ENCODE measurements at regions not wholly inside any gene's neighbourhood (a gene's known extent, or its start where the extent isn't known, plus 50 kb on each side); places are given as distances from the start of the nearest gene placed in this dataset.

GRCh38 chr6:78476561-78476960 lies 390.8 kb upstream of the IRAK1BP1 start:
- H3K27me3 ChIP-seq (ENCODE audit: insufficient read depth, low read depth, severe bottlenecking), result no peaks in the 10 kb centered on the region
- no peaks in the 10 kb centered on the region for H3K36me3 ChIP-seq
- no peak overlapping the region for H3K4me3 ChIP-seq (ENCODE audit: low read depth, low read length)
- H3K27ac ChIP-seq, result no peak overlapping the region
- no peak for DNase-seq
- no peaks in the 10 kb centered on the region for H3K9me3 ChIP-seq (ENCODE audit: severe bottlenecking)
- TF ChIP-seq, protein P1, sequence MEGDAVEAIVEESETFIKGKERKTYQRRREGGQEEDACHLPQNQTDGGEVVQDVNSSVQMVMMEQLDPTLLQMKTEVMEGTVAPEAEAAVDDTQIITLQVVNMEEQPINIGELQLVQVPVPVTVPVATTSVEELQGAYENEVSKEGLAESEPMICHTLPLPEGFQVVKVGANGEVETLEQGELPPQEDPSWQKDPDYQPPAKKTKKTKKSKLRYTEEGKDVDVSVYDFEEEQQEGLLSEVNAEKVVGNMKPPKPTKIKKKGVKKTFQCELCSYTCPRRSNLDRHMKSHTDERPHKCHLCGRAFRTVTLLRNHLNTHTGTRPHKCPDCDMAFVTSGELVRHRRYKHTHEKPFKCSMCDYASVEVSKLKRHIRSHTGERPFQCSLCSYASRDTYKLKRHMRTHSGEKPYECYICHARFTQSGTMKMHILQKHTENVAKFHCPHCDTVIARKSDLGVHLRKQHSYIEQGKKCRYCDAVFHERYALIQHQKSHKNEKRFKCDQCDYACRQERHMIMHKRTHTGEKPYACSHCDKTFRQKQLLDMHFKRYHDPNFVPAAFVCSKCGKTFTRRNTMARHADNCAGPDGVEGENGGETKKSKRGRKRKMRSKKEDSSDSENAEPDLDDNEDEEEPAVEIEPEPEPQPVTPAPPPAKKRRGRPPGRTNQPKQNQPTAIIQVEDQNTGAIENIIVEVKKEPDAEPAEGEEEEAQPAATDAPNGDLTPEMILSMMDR (IDR thresholded peaks at IDR 0.05; ENCODE audit: low read depth, low read length), result no peak

DNA sequence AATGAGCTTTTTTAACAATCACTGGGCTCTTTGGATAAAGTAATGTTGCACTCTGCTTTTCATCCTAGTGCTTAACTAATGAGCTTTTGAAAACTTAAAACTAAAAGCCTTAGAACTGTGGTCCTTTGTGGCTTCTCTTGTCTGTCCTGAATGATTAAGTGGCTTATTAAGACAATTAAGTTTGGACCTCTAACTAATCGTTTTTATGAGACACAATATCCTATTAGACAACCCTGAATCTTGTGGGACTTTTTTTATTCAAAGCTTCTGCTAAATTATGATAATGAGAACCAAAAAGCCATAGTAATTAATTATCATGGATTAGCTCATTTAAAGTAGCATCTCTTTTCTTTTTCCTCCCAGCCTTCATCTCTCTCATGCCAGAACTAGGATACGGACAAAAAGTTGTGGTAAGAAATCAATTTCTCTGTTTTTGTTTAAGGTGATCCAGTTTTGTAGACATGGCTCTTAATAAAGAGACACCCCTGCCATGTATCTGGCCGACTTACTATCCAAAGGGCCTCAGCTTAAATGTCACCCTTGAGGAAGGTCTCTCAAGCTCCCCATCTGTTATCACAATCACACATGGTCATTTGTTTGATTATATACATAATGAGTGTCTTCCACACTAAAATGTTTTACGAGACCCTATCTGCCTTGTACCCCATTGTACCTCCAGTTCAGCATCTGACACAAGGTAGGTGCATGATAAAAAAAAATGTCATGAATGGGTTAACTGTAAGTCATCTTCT lies 384.4 kb upstream of the IRAK1BP1 start:
- peak; percentile 25 for DNase-seq
- H3K4me3 ChIP-seq (ENCODE audit: low read depth, low read length), result no peak overlapping the region
- peak overlapping the region; percentile 62 for H3K27ac ChIP-seq
- no peaks in the 10 kb centered on the region for H3K36me3 ChIP-seq
- TF ChIP-seq, protein P1 (IDR thresholded peaks at IDR 0.05; ENCODE audit: low read depth, low read length), result no peak
- H3K27me3 ChIP-seq (ENCODE audit: insufficient read depth, low read depth, severe bottlenecking), result no peaks in the 10 kb centered on the region
- H3K9me3 ChIP-seq (ENCODE audit: severe bottlenecking), result no peaks in the 10 kb centered on the region

GRCh38 chr6:78483553-78484197 lies 383.7 kb upstream of the IRAK1BP1 start:
- no peaks in the 10 kb centered on the region for H3K9me3 ChIP-seq (ENCODE audit: severe bottlenecking)
- no peak overlapping the region for H3K4me3 ChIP-seq (ENCODE audit: low read depth, low read length)
- no peaks in the 10 kb centered on the region for H3K36me3 ChIP-seq
- no peaks in the 10 kb centered on the region for H3K27me3 ChIP-seq (ENCODE audit: insufficient read depth, low read depth, severe bottlenecking)
- H3K27ac ChIP-seq, result peak overlapping the region; percentile 62
- TF ChIP-seq, protein P1 (IDR thresholded peaks at IDR 0.05; ENCODE audit: low read depth, low read length), result no peak
- DNase-seq, result peak; percentile 16

GRCh38 chr6:78484198-78485064 lies 382.9 kb upstream of the IRAK1BP1 start:
- Histone ChIP-seq H3K4me3 (ENCODE audit: low read depth, low read length) (no peak overlapping the region), H3K36me3 (no peaks in the 10 kb centered on the region), H3K27ac (no peak overlapping the region), H3K27me3 (ENCODE audit: insufficient read depth, low read depth, severe bottlenecking) (no peaks in the 10 kb centered on the region), H3K9me3 (ENCODE audit: severe bottlenecking) (no peaks in the 10 kb centered on the region)
- TF ChIP-seq, protein P1 (IDR thresholded peaks at IDR 0.05; ENCODE audit: low read depth, low read length), result no peak
- no peak for DNase-seq

DNA sequence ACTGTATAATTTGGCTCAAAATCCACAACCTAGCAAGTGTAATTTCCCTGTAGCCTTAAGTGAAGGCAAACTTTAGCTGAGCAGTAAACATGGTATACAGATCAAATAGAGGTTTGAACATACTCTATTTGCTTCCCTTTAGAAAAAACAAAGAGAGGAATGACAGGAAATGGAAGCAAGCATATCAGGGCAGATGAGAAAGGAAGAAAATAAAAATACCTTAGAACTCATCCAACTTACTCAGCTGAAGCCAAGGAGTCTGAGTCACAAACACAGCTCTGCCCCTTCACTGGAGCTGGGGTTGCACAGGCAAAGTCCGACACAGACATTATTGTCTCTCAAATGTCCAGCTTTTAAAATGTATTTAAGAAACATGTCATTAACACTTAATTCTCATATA lies 379.9 kb upstream of the IRAK1BP1 start:
- no peak for DNase-seq

More for the DNA sequence above, 379.9 kb upstream of the IRAK1BP1 start:
- TF ChIP-seq, protein P1 (IDR thresholded peaks at IDR 0.05; ENCODE audit: low read depth, low read length), result no peak
- Histone ChIP-seq H3K36me3 (no peaks in the 10 kb centered on the region), H3K27ac (no peak overlapping the region), H3K27me3 (ENCODE audit: insufficient read depth, low read depth, severe bottlenecking) (no peaks in the 10 kb centered on the region), H3K4me3 (ENCODE audit: low read depth, low read length) (no peak overlapping the region), H3K9me3 (ENCODE audit: severe bottlenecking) (no peaks in the 10 kb centered on the region)
